ENCODE measurements at regions not wholly inside any gene's neighbourhood (a gene's known extent, or its start where the extent isn't known, plus 50 kb on each side); places are given as distances from the start of the nearest gene placed in this dataset.

DNA sequence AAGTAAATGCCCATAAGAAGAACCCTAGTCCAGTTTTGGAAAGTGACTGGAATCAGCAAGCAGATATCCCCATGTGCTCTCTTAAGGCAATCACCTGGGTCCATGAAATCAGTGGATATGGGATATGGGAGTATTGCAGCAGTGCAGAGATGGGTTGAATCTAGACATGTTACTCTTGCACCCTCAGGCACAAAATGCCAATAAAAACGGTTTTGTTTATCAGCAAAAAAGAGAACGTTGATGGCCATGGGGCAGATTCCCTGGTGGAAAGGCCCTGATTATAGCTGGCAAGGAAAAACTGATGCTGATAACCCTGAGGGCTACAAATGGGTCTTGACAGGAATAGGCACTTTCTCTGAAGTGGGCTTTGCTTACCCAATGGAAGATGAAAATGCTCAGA is 380.2 kb upstream of the SEMA6D start:
- no peaks in the 10 kb centered on the region for H3K27me3 Mint-ChIP-seq
- no peak overlapping the region for H3K4me3 Mint-ChIP-seq
- H3K27ac Mint-ChIP-seq = no peak overlapping the region
- peaks cover 39% of the 10 kb centered on the region for H3K9me3 Mint-ChIP-seq
- intact Hi-C loops (cut with micrococcal nuclease) = no loop called here
- no peaks in the 10 kb centered on the region for H3K4me1 Mint-ChIP-seq (ENCODE audit: low read depth)
- no peaks in the 10 kb centered on the region for H3K36me3 Mint-ChIP-seq (ENCODE audit: low read depth)

DNA sequence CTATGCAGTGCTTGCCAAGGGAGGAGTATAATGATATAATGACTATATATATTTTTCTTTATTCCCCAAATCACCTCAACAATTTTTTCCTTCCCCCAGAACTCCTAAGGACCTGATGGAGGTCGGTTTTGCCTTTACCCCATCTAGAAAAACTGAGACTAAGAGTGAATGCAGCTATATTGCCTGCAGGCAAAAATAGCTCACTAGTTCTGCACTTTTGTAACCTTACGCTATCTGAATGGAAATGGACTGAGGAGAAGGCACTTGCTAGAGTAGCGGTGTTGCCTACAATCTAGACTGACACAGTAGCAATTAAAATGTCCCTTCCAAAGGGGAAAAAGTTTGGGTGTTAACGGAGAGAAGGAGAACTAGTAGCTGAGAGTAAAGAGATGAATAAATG is 379.5 kb upstream of the SEMA6D start:
- Mint-ChIP-seq H3K36me3 (ENCODE audit: low read depth) (no peaks in the 10 kb centered on the region), H3K9me3 (peaks cover 39% of the 10 kb centered on the region), H3K4me3 (no peak overlapping the region), H3K27ac (no peak overlapping the region), H3K27me3 (no peaks in the 10 kb centered on the region), H3K4me1 (ENCODE audit: low read depth) (no peaks in the 10 kb centered on the region)
- intact Hi-C loops (cut with micrococcal nuclease) = no loop called here

GRCh38 chr15:47338771-47339170 is 378.5 kb upstream of the SEMA6D start:
- Mint-ChIP-seq H3K27me3 (no peaks in the 10 kb centered on the region), H3K36me3 (ENCODE audit: low read depth) (no peaks in the 10 kb centered on the region), H3K27ac (no peak overlapping the region), H3K9me3 (peaks cover 32% of the 10 kb centered on the region), H3K4me3 (no peak overlapping the region), H3K4me1 (ENCODE audit: low read depth) (no peaks in the 10 kb centered on the region)
- intact Hi-C loops (cut with micrococcal nuclease) = no loop called here

GRCh38 chr15:47339800-47340570 is 377.3 kb upstream of the SEMA6D start:
- intact Hi-C loops (cut with micrococcal nuclease) = no loop called here
- Mint-ChIP-seq H3K36me3 (ENCODE audit: low read depth) (no peaks in the 10 kb centered on the region), H3K4me1 (ENCODE audit: low read depth) (no peaks in the 10 kb centered on the region), H3K9me3 (peaks cover 20% of the 10 kb centered on the region), H3K27ac (no peak overlapping the region), H3K27me3 (no peaks in the 10 kb centered on the region), H3K4me3 (no peak overlapping the region)

DNA sequence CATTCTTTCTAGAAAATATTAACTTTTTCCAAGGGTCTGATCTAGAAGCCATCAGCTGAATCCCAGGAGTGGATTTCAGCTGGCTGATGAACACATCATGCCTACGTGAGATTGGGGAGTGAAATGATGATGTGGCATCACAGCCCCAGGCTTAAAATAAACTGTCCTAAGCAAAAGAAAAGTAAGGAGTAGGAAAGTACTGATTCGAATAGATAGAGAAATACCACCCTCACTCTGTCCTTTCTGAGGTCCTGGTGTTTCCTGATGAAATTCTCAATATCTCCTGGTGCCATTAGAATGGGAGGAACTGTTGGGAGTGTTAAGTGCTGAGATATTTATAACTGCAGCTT is 376.8 kb upstream of the SEMA6D start:
- intact Hi-C loops (cut with micrococcal nuclease) = no loop called here
- Mint-ChIP-seq H3K27ac (no peak overlapping the region), H3K4me1 (ENCODE audit: low read depth) (no peaks in the 10 kb centered on the region), H3K4me3 (no peak overlapping the region), H3K9me3 (peaks cover 14% of the 10 kb centered on the region), H3K36me3 (ENCODE audit: low read depth) (no peaks in the 10 kb centered on the region), H3K27me3 (no peaks in the 10 kb centered on the region)

- Mint-ChIP-seq H3K4me3 (no peak overlapping the region), H3K4me1 (ENCODE audit: low read depth) (no peaks in the 10 kb centered on the region), H3K36me3 (ENCODE audit: low read depth) (no peaks in the 10 kb centered on the region), H3K27ac (no peak overlapping the region), H3K27me3 (no peaks in the 10 kb centered on the region), H3K9me3 (no peaks in the 10 kb centered on the region)
- intact Hi-C loops (cut with micrococcal nuclease) = no loop called here
These were observed 368.1 kb upstream of the SEMA6D start for GRCh38 chr15:47349179-47349578.

GRCh38 chr15:47351501-47351900 is 365.8 kb upstream of the SEMA6D start:
- no peaks in the 10 kb centered on the region for H3K27me3 Mint-ChIP-seq
- H3K36me3 Mint-ChIP-seq (ENCODE audit: low read depth) = no peaks in the 10 kb centered on the region
- H3K4me3 Mint-ChIP-seq = no peak overlapping the region
- peaks cover 6% of the 10 kb centered on the region for H3K9me3 Mint-ChIP-seq
- no peaks in the 10 kb centered on the region for H3K4me1 Mint-ChIP-seq (ENCODE audit: low read depth)
- intact Hi-C loops (cut with micrococcal nuclease) = no loop called here
- H3K27ac Mint-ChIP-seq = no peak overlapping the region

GRCh38 chr15:47352217-47352616 is 365.1 kb upstream of the SEMA6D start:
- Mint-ChIP-seq H3K36me3 (ENCODE audit: low read depth) (no peaks in the 10 kb centered on the region), H3K27ac (no peak overlapping the region), H3K9me3 (peaks cover 8% of the 10 kb centered on the region), H3K4me3 (no peak overlapping the region), H3K4me1 (ENCODE audit: low read depth) (no peaks in the 10 kb centered on the region), H3K27me3 (no peaks in the 10 kb centered on the region)
- intact Hi-C loops (cut with micrococcal nuclease) = no loop called here

- intact Hi-C loops (cut with micrococcal nuclease) = no loop called here
- Mint-ChIP-seq H3K27me3 (no peaks in the 10 kb centered on the region), H3K27ac (no peak overlapping the region), H3K4me1 (ENCODE audit: low read depth) (no peaks in the 10 kb centered on the region), H3K36me3 (ENCODE audit: low read depth) (no peaks in the 10 kb centered on the region), H3K4me3 (no peak overlapping the region), H3K9me3 (peaks cover 8% of the 10 kb centered on the region)
These were observed 361.5 kb upstream of the SEMA6D start for GRCh38 chr15:47355759-47356158.

- no peaks in the 10 kb centered on the region for H3K4me1 Mint-ChIP-seq (ENCODE audit: low read depth)
- no peak overlapping the region for H3K27ac Mint-ChIP-seq
- H3K4me3 Mint-ChIP-seq = no peak overlapping the region
- intact Hi-C loops (cut with micrococcal nuclease) = no loop called here
- H3K27me3 Mint-ChIP-seq = no peaks in the 10 kb centered on the region
- H3K9me3 Mint-ChIP-seq = peaks cover 8% of the 10 kb centered on the region
- H3K36me3 Mint-ChIP-seq (ENCODE audit: low read depth) = no peaks in the 10 kb centered on the region
These were observed 361.0 kb upstream of the SEMA6D start for GRCh38 chr15:47356297-47356696.

- intact Hi-C loops (cut with micrococcal nuclease) = no loop called here
- H3K4me3 Mint-ChIP-seq = no peak overlapping the region
- H3K4me1 Mint-ChIP-seq (ENCODE audit: low read depth) = no peaks in the 10 kb centered on the region
- H3K27ac Mint-ChIP-seq = no peak overlapping the region
- H3K27me3 Mint-ChIP-seq = no peaks in the 10 kb centered on the region
- H3K9me3 Mint-ChIP-seq = peaks cover 14% of the 10 kb centered on the region
- H3K36me3 Mint-ChIP-seq (ENCODE audit: low read depth) = no peaks in the 10 kb centered on the region
These were observed 358.4 kb upstream of the SEMA6D start for GRCh38 chr15:47358876-47359275.

DNA sequence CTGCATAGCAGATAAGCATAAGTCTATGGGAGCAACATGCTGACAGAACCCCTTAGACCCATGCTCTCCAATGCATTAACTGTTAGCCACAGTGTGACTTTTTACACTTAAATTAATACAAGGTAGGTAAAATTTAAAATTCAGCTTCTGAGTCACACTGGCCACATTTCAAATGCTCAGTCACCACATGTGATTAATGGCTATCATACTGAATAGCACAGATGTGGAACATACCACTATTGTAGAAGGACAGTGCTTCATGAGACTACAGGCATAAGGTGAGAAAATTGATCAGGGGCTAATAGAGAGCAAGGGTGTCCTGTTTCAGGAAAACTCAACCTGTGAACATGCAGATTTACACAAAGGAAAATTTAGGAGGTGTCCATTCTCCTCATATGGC is 357.0 kb upstream of the SEMA6D start:
- Mint-ChIP-seq H3K27ac (no peak overlapping the region), H3K4me1 (ENCODE audit: low read depth) (no peaks in the 10 kb centered on the region), H3K27me3 (no peaks in the 10 kb centered on the region), H3K9me3 (peaks cover 15% of the 10 kb centered on the region), H3K4me3 (no peak overlapping the region), H3K36me3 (ENCODE audit: low read depth) (no peaks in the 10 kb centered on the region)
- intact Hi-C loops (cut with micrococcal nuclease) = no loop called here

- Mint-ChIP-seq H3K36me3 (ENCODE audit: low read depth) (no peaks in the 10 kb centered on the region), H3K27me3 (no peaks in the 10 kb centered on the region), H3K27ac (no peak overlapping the region), H3K9me3 (peaks cover 7% of the 10 kb centered on the region), H3K4me3 (no peak overlapping the region), H3K4me1 (ENCODE audit: low read depth) (no peaks in the 10 kb centered on the region)
- intact Hi-C loops (cut with micrococcal nuclease) = no loop called here
These were observed 355.0 kb upstream of the SEMA6D start for GRCh38 chr15:47362118-47362905.

DNA sequence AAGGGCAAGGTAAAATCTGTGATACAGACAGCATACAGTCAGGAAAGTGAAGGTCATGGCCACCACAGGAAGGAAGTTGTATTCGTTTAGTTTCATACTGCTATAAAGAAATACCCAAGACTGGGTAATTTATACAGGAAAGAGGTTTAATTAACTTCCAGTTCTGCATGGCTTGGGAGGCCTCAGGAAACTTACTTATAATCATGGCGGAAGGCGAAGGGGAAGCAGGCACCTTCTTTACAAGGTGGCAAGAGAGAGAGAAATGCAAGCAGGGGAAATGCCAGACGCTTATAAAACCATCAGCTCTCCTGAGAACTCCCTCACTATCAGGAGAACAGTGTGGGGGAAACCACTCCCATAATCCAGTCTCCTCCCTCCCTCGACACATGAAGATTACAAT is 353.7 kb upstream of the SEMA6D start:
- Mint-ChIP-seq H3K4me3 (no peak overlapping the region), H3K36me3 (ENCODE audit: low read depth) (no peaks in the 10 kb centered on the region), H3K9me3 (peaks cover 7% of the 10 kb centered on the region), H3K27ac (no peak overlapping the region), H3K27me3 (no peaks in the 10 kb centered on the region), H3K4me1 (ENCODE audit: low read depth) (no peaks in the 10 kb centered on the region)
- intact Hi-C loops (cut with micrococcal nuclease) = no loop called here
